Sciatic nerve (tissue), 2 donors: ENCODE measurements at regions not wholly inside any gene's neighbourhood (a gene's known extent, or its start where the extent isn't known, plus 50 kb on each side); places are given as distances from the start of the nearest gene placed in this dataset.

Source experiments
- ATAC-seq: fragments of 200-7000 bp; cut with Tn5 transposase; one replicate; pipeline ENCODE4 v1.9.1; 2020; ENCODE audit warnings: mild to moderate bottlenecking, moderate library complexity
- DNase-seq: peaks from one replicate; pipeline ENCODE4 v3.0.0-alpha.2; 2020; ENCODE audit warnings: low spot score
- intact Hi-C: fragments of 100-400 bp; cut with DNase I; formaldehyde crosslinking; loops from one replicate; pipeline ENCODE4 v1.14.2; 2022
- donor health status: DM: no; HTN: no; CAD: no.
- donor health status: DM: no; HTN: no; CAD: no.

DNA sequence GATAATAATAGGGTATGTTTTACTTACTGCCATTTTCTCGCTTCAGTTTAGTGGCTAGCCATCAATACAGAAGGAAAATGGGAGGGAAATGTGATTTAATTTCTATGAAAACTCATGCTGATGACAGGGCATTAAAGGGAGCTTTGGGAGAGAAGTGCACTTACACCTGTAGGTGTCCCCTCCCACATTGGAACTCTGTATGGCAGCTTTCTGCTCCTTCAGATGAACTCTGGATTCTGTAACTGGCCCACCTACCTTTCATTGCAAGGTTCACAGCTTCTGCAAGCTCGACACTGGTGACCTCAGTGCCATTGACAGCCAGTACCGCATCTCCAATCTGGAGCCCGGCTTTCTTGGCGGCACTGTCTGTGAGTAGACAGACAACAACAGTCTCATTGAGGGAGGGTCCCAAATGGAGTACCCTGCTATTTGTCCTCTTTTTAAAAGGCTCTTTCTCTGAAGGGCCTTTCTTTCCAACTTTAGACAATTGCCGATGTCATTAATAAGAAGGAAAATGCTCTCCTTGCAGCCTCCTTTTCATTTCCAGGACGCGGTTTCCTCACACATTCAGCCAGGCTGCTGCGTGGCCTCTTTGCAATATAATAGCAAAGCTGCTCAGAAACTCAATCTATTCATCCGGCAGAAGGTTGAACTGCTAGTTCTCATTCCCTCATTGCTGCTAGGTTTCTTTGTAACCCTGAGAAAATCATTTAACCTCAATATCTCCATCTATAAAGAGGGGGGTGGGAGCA is 63.6 kb downstream of the NUDT12 start:
- intact Hi-C loops: no loop called here
- DNase-seq (no peak), ATAC-seq (no peak)

DNA sequence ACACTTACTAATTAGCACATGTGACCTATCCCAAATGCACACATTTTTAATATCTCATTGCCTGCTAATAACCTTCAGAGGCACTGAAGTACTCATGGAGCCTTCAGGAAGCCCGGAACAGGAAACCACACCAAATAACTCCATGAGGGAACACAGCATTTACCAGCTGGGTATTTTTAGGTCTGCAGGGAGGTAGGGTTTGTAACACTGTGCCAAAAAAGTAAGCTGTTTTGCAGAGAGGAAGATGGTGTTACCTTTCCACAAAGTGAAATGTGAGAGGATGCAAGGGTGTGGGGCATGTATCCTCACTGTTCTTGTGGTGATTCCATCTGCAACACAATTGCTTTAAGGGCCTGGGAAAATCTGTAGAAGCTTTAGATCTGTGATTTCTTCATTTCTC is 64.4 kb downstream of the NUDT12 start:
- DNase-seq (no peak), ATAC-seq (no peak)
- intact Hi-C loops: no loop called here

DNA sequence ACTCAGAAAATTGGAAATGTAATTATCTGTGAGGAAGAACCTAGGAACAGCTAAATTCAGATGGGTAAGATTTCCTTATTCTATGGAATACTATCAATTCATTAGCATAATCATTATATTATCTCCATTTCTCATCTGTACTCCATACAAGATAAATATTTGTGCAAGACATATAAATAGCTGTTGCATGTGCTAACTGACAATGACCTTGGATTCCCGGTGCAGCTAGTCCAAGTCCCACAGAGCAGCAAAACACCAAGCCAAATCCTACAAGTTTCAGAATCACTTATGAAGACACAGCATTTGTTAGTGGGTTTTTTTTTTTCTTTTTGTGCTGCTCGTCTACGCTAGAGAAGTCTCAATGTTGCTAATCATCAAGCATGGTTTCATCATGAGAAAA is 64.8 kb downstream of the NUDT12 start:
- DNase-seq (no peak), ATAC-seq (no peak)
- intact Hi-C loops: no loop called here

DNA sequence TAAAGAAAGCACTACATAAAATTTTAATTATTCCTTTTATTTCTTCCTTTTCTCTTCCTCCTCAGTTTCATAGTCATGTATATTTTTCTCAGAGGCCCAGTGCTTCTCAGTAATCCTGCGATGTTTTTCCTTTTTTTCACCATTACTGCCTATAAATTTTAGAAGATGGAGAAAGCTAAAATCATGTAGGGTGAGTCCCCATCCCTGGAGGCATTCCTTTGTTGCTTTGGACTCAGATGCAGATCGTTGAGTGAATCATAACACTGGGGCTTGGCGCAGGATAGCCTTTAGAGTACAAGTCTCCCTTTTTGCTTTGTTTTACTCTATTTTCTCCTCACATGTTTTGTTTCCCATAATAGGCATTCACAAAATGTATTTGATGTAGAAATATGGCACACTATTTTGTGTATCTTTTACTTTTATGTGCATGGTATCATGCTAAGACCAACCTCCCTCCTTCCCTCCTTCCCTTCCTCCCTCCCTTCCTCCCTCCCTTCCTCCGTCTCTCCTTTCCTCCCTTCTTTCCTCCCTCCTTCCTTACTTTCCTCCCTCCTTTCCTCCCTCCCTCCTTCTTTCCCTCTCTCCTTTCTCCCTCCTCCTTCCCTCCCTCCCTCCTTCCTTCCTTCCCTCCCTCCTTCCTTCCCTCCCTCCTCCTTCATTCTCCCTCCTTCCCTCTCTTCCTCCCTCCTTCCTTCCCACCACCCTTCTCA is 72.4 kb downstream of the NUDT12 start:
- no peak for ATAC-seq
- intact Hi-C loops: no loop called here
- no peak for DNase-seq

DNA sequence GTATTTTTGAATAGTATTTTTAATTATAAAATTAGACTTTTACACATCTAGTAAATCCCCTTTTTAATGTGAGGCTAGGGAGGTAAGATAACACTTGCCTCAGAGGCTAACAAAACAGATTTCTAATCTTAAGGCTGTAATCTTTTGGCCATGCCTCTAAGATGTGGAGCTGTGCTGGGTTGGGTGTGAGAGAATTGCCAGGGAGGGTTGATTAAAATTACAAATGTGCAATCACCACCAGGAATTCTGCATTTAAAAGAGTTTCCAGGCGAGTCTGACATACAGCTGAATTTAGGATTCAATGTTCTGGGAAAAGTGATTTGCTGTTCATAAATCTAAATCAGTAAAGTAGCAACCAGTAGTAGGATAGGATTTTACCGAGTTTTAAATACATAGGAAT is 73.3 kb downstream of the NUDT12 start:
- intact Hi-C loops: no loop called here
- no peak for DNase-seq
- ATAC-seq: no peak

DNA sequence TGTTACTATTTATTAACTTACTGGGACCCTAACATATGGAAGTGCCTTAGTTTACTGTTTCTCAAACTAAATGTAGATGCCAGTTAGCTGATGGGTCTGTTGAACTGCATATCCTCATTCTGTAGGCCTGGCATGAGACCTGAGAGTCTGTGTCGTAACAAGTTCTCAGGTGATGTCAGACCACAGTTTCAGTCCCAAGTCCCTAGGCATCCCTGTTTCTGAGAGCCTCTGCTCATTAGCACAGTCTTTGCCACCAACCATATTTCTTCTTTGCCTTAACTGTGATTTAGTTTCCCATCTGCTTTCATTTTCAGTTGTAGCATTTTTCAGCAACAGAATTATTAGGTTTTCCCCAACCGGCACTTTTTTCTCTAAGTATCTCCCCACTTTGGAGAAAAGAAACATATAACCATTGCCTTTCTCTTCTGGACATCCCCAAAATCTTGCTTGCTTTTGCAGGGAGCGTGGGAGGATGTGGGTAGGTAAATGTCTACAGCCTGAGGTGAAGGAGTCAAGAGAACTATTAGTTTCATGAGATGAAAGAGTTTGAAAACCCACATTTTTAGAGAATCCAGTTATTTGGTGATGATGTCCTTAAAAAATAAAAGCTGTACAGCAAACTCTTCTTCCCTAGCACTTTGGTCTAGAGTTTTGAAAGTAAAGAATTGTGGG is 74.6 kb downstream of the NUDT12 start:
- DNase-seq: no peak
- no peak for ATAC-seq
- intact Hi-C loops: no loop called here

DNA sequence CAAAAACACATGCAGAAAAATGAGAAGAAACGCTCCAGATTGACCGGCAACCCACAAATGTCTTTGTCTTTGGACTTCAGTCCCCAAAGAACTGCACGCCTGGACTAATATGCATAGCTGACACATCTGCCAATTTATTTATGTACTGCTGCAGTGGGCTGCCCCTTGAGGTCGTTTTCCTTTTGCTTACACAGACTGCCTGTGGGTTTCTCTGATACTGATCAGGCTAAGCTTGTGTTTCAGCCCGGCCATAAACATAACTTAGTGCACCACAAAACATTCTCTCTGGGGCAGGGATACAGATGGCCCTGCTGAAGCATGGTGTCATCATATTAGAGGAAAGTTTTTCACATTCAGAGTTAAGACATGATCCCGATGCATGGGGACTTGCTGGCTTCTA is 75.4 kb downstream of the NUDT12 start:
- intact Hi-C loops: no loop called here
- DNase-seq (no peak), ATAC-seq (no peak)

DNA sequence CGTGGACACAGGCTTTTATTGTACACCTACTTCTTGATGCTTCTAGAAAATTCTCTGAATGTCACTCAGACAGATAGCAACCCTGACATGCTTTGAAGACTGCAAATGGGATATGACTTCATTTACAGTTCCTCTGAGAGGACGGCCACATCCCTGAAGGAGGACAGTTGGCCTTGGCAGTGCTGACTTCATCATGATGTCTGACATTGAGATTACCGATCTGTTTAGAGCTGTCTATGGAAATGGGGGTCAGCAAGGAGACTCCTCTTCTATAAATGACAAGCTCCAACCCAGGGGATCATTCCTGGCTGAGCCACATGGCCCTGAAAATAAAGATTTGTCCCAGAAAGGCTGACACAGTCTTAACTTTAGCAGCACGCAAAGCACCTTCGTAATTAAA is 75.8 kb downstream of the NUDT12 start:
- DNase-seq (no peak), ATAC-seq (no peak)
- intact Hi-C loops: no loop called here

DNA sequence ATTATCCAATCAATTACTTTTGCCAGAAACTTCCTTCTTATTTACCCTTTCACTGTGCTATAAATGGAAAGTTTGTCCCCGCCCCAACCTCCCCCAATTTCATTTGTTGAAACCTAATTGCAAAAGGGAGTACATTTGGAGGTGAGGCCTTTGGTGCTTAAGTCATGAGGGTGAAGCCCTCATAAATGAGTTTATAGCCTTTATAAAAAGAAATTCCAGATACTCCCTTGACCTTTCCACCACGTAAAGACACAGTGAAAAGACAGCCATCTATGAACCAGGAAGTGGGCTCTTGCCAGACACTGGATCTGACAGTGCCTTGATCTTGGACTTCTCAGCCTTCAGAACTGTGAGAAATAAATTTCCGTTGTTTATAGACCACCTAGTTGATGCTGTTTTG is 82.3 kb downstream of the NUDT12 start:
- ATAC-seq (no peak), DNase-seq (no peak)
- intact Hi-C loops: no loop called here

DNA sequence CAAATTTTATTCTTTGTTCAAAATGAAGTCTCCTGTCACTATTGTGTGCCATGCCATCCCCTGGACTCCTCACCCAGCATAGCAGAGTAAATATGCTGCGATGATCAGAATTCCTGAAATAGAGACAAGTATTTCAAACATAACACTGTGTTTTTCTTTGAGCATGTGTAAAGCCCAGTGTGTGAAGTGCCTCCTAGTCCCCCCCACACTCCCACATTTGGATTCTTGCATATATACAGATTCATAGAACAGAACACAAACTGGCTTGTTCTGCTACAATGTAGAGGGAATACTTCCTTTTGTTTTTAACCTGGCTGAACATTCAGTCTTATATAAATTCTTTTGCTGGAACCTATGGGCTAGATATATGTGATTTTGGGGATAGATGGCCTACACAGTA is 84.9 kb downstream of the NUDT12 start:
- no peak for DNase-seq
- peak; percentile 53 for ATAC-seq
- intact Hi-C loops: loop anchor here (10.0 kb wide), 1 partner anchor 243 kb away; no protein-coding TSS in a partner anchor

DNA sequence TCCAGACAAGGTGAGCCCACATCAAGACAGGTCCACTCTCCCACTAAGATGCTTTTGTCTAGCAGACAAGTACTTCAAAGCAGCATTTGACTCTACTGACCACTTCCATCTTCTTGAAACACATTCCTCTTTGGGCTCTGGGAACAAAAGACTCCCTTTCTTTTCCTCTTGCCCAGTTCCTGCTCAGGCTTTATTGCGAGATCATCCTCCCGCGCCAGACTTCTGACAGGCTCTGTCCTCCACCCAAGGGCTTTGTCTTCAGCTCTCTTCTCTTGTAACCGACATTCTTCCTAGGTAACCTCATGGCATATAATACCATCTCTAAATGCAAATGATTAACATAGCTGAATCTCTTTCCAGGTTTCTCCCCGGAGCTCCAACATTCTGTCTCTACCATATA is 85.8 kb downstream of the NUDT12 start:
- DNase-seq (no peak), ATAC-seq (no peak)
- intact Hi-C loops: loop anchor here (10.0 kb wide), 1 partner anchor 242 kb away; no protein-coding TSS in a partner anchor

DNA sequence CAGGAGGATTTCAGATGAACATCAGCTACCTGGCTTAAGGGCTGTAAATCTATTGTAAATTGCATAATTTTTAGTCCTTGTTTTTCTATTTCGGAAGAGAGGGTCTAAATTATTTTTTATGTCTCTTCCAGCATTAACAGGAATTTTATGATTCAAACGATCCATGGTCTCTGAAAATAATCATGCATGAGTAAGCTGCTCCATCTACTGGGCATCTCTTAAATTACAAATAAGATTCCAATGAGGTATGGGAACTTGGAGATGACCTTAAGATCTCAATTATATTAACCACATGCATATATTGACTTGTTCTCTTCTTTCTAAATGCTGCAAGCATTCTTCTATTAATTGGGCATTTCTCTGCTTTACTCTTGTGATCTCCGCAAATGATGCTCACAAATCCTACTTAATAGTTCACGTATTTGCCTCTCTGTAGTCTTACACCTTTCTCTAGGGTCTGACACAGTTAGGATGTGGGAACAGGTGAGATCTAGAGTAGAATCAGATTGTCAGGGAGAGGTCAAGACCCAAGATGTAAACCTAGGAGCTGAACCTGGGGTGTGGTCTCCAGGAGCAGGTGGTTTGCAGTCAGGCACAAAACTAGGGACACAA is 86.9 kb downstream of the NUDT12 start:
- intact Hi-C loops: loop anchor here (10.0 kb wide), 1 partner anchor 241 kb away; no protein-coding TSS in a partner anchor
- ATAC-seq (peak; percentile 54), DNase-seq (no peak)

DNA sequence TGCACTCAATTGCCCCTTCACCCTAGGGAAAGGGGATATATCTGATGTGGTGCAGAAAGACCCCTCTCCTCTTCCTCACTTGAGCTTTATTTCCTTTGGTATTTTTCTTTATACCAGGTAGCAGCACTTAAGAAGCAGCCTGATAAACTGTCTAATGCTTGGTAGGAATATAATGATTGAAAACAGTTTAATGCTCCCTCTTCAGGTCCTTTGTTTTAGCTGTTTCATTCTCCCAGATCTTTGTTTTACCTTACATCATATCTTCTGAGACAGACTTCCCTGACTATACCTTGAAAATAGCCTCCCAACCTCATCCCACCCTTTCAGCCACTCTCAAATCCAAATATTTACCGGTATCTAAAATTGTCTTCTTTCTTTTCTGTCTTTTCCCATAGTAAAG is 87.9 kb downstream of the NUDT12 start:
- no peak for ATAC-seq
- intact Hi-C loops: loop anchor here (10.0 kb wide), 1 partner anchor 240 kb away; no protein-coding TSS in a partner anchor
- no peak for DNase-seq

DNA sequence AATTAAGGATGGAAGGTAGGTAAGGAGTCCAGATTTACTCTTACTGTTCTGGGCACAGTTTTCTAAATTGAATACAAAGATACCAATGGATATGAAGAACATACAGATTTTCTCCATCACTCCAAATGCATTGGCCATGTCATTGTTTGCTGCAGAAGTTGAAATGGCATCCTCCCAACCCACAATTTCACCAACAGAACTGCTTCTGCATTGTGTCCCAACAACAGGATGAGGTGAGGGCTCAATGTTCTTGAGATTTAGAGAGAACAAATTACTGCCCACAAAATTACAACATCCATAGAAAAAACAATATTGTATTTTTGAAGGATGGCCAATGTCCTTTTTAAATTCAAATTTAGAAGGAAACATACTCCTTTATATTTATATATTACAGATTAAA is 88.9 kb downstream of the NUDT12 start:
- intact Hi-C loops: loop anchor here (10.0 kb wide), 1 partner anchor 239 kb away; no protein-coding TSS in a partner anchor
- DNase-seq: no peak
- ATAC-seq: no peak

DNA sequence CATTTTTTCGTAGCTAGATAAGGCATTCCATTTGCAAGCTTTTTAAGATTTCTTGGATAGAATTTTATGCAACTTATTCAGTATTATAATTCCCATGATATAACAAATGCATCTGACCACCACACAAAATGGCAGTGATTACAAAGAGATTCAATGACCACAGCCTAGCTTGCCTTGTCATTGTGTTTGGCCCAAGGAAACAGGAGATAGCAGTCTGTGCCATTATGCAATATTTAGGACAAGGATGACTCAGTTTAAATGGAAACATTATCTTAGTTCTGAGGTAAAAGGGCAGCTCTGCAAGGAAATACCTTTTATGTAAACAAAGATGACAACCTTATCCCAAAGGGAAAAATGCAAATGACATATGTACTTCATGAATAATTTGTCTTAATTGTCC is 89.8 kb downstream of the NUDT12 start:
- intact Hi-C loops: loop anchor here (10.0 kb wide), 1 partner anchor 238 kb away; no protein-coding TSS in a partner anchor
- ATAC-seq (peak; percentile 58), DNase-seq (no peak)

DNA sequence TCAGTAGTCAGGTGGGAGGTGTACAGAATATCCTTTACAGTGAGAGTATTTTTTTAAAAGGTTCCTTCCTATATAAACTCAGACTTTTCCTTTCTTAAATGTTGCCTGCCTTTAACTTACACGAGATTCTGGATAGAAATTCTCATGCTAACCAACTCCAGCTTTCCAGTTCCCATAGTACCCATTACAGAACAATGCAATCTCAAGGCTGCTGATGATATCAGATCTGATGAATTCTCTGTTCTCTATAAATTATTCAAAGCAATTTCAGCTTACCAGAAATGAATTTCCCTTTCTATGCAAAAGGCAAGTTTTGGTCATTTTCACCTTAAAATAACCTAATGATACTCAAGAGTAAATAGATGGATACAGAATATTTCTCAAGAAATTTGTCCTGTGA is 90.3 kb downstream of the NUDT12 start:
- no peak for ATAC-seq
- intact Hi-C loops: loop anchor here (10.0 kb wide), 1 partner anchor 237 kb away; no protein-coding TSS in a partner anchor
- DNase-seq: no peak

DNA sequence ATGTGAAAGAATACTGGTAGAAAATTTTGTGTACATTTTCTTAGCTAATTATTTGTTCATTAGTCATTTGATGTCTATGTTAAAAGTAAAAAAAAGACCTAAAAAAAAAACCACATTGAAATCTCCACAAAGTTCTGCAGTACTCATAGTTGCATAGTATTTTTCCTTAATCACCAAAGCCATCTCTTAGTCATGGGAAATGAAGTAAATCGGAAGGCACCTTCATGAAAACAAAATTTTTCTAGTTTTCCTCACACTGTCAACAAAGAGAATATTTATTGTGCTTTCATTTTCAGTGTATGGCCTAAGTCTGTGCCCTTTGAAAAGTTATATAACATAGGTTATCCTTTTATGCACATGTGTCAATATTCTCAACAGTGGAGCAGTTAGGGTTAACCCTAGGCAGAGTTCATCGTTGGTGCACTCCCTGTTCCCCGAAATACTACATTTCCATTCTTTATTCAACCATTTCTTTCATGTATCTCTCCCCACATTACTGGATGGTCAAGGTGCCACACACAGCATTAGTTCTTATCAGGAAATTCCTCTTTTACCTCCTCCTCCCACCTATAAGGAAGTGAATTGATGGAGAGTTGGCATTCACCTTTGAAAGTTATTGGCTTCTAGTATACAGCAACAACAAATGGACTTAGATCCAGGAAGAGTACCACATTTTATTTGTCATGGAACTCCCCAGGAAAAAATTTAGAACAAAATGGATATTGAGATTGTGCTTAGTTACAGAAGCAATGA is 93.1 kb downstream of the NUDT12 start:
- intact Hi-C loops: loop anchor here (10.0 kb wide), 1 partner anchor 235 kb away; no protein-coding TSS in a partner anchor
- ATAC-seq (no peak), DNase-seq (no peak)

DNA sequence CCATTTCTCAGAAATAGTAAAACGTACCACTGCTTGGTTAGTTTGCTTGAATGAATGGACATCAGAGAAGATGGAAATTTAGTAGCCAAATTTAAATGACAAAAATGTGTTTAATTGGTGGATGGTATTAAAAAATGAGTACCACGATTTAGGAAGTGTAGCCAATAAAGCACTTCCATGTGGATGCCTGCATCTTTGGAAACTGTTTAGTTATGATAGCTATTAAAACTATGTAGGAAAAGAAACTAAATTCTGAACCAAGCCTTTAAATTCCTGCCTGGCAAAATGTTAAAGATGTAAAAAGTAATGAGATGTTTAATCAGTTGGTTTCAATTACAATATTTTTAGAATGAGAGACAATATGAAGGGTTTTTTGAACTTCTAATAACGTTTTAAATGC is 94.8 kb downstream of the NUDT12 start:
- ATAC-seq (no peak), DNase-seq (no peak)
- intact Hi-C loops: no loop called here

DNA sequence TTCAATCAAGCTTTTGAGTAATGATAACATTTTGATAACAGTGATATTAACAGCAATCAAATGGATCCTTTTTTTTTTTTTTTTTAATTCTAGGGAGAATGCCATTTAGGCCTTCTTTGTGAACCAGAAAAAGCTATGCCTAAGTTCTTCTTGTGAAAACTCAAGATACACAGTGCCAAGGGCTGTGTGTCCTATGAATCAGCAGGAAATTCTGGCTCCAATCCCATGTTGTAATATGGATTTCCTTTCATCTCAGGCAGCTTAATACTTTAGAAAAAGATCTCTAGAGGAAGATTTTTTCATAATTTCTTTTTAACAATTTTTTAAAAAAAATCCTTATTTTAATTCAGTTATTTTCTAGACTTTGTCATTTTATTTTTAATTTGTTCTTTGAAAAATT is 96.1 kb downstream of the NUDT12 start:
- intact Hi-C loops: no loop called here
- no peak for DNase-seq
- no peak for ATAC-seq
